ENCODE measurements at regions not wholly inside any gene's neighbourhood (a gene's known extent, or its start where the extent isn't known, plus 50 kb on each side); places are given as distances from the start of the nearest gene placed in this dataset.
A peak's percentile ranks its signal among the peaks of the same experiment; 100 is the strongest.

GRCh38 chr2:238742664-238743063 is 105.2 kb upstream of the TWIST2 start:
- H3K27me3 ChIP-seq = no peaks in the 10 kb centered on the region
- no peaks in the 10 kb centered on the region for H3K36me3 ChIP-seq
- no peak for TF ChIP-seq EP300 (IDR thresholded peaks at IDR 0.05)
- no peak for TF ChIP-seq CTCF (IDR thresholded peaks at IDR 0.05)
- TF ChIP-seq POLR2A (IDR thresholded peaks at IDR 0.05; ENCODE audit: low read depth) = no peak
- TF ChIP-seq POLR2AphosphoS5 (IDR thresholded peaks at IDR 0.05) = no peak
- no peaks in the 10 kb centered on the region for H3K4me1 ChIP-seq
- H3K27ac ChIP-seq (replicated peaks in 1 of 4) = no peak overlapping the region
- intact Hi-C loops (cut with DNase I) = no loop called here
- DNase-seq (ENCODE audit: extremely low spot score) = no peak
- no peak overlapping the region for H3K4me3 ChIP-seq
- no peaks in the 10 kb centered on the region for H3K9me3 ChIP-seq
- 96% methylated on average over 8 of the region's 8 CpGs for WGBS

GRCh38 chr2:238743243-238744065 is 104.4 kb upstream of the TWIST2 start:
- Histone ChIP-seq H3K36me3 (no peaks in the 10 kb centered on the region), H3K27me3 (no peaks in the 10 kb centered on the region), H3K4me1 (no peaks in the 10 kb centered on the region), H3K9me3 (no peaks in the 10 kb centered on the region), H3K4me3 (no peak overlapping the region), H3K27ac (replicated peaks in 1 of 4) (no peak overlapping the region)
- intact Hi-C loops (cut with DNase I) = no loop called here
- WGBS = 76% methylated on average over 21 of the region's 21 CpGs
- DNase-seq (ENCODE audit: extremely low spot score) = peak; percentile 85
- TF ChIP-seq EP300 (IDR thresholded peaks at IDR 0.05) = no peak
- no peak for TF ChIP-seq POLR2AphosphoS5 (IDR thresholded peaks at IDR 0.05)
- TF ChIP-seq CTCF (IDR thresholded peaks at IDR 0.05) = no peak
- TF ChIP-seq POLR2A (IDR thresholded peaks at IDR 0.05; ENCODE audit: low read depth) = no peak

GRCh38 chr2:238744951-238745350 is 102.9 kb upstream of the TWIST2 start:
- TF ChIP-seq POLR2AphosphoS5 (IDR thresholded peaks at IDR 0.05) (no peak), POLR2A (IDR thresholded peaks at IDR 0.05; ENCODE audit: low read depth) (no peak), CTCF (IDR thresholded peaks at IDR 0.05) (no peak), EP300 (IDR thresholded peaks at IDR 0.05) (no peak)
- Histone ChIP-seq H3K4me1 (no peaks in the 10 kb centered on the region), H3K4me3 (no peak overlapping the region), H3K9me3 (peaks cover 0 to 5% (median 2%) of the 10 kb centered on the region in 4 donors), H3K27ac (replicated peaks in 1 of 4) (no peak overlapping the region), H3K36me3 (no peaks in the 10 kb centered on the region), H3K27me3 (no peaks in the 10 kb centered on the region)
- peak; percentile 57 for DNase-seq (ENCODE audit: extremely low spot score)
- intact Hi-C loops (cut with DNase I) = no loop called here
- 99% methylated on average over 11 of the region's 13 CpGs for WGBS

- no peak overlapping the region for H3K4me3 ChIP-seq
- WGBS = 83% methylated on average over 5 of the region's 5 CpGs
- DNase-seq (ENCODE audit: extremely low spot score) = peak; percentile 77
- no peaks in the 10 kb centered on the region for H3K27me3 ChIP-seq
- TF ChIP-seq EP300 (IDR thresholded peaks at IDR 0.05) = no peak
- TF ChIP-seq POLR2A (IDR thresholded peaks at IDR 0.05; ENCODE audit: low read depth) = no peak
- TF ChIP-seq CTCF (IDR thresholded peaks at IDR 0.05) = no peak
- H3K27ac ChIP-seq (replicated peaks in 1 of 4) = no peak overlapping the region
- intact Hi-C loops (cut with DNase I) = no loop called here
- H3K4me1 ChIP-seq = no peaks in the 10 kb centered on the region
- no peaks in the 10 kb centered on the region for H3K36me3 ChIP-seq
- peaks cover 0 to 12% (median 4%) of the 10 kb centered on the region in 4 donors for H3K9me3 ChIP-seq
Measured at GRCh38 chr2:238745997-238746396, 101.9 kb upstream of the TWIST2 start.

All from esophagus muscularis mucosa (tissue), 4 donors.